NT2/D1 (cell line): ENCODE measurements at regions not wholly inside any gene's neighbourhood (a gene's known extent, or its start where the extent isn't known, plus 50 kb on each side); places are given as distances from the start of the nearest gene placed in this dataset.

Experiments
- DNase-seq: peaks from one replicate; pipeline ENCODE4 v3.0.0-alpha.2; 2011; ENCODE audit warnings: low read depth, low spot score
- H3K27me3 ChIP-seq: 2 replicates; pipeline ENCODE4 v1.6.0; 2011; ENCODE audit warnings: mild to moderate bottlenecking; ENCODE audit not compliant: insufficient read length, insufficient read depth
- H3K36me3 ChIP-seq: 2 replicates; pipeline ENCODE4 v1.6.1; 2011; ENCODE audit warnings: mild to moderate bottlenecking, low read length, mixed read lengths; ENCODE audit not compliant: insufficient read depth, insufficient read length
- H3K4me1 ChIP-seq: 2 replicates; pipeline ENCODE4 v1.5.1; 2011; ENCODE audit not compliant: insufficient read depth, insufficient read length
- H3K4me3 ChIP-seq: 2 replicates; pipeline ENCODE4 v1.5.1; 2011; ENCODE audit warnings: low read depth; ENCODE audit not compliant: insufficient read length
- H3K9ac ChIP-seq: 2 replicates; pipeline ENCODE4 v1.6.0; 2011; ENCODE audit warnings: low read depth; ENCODE audit not compliant: insufficient read length
- H3K9me3 ChIP-seq: 2 replicates; pipeline ENCODE4 v1.5.1; 2011; ENCODE audit warnings: mild to moderate bottlenecking, low read length; ENCODE audit not compliant: insufficient read depth
- SUZ12 ChIP-seq: IDR thresholded peaks from 2 replicates; pipeline ENCODE4 v1.6.1; 2011; ENCODE audit not compliant: insufficient read length, insufficient read depth; ENCODE audit errors: extremely low read depth
- YY1 ChIP-seq: IDR thresholded peaks from 2 replicates; pipeline ENCODE4 v1.6.1; 2011; ENCODE audit not compliant: insufficient read length, insufficient read depth
- ZNF274 ChIP-seq: IDR thresholded peaks from 2 replicates; pipeline ENCODE4 v1.6.1; 2011; ENCODE audit warnings: mild to moderate bottlenecking, low read depth, low read length

- no peak for DNase-seq
- TF ChIP-seq SUZ12 = no peak
- TF ChIP-seq YY1 = no peak
- no peak for TF ChIP-seq ZNF274
- H3K36me3 ChIP-seq = no peaks in the 10 kb centered on the region
Measured at GRCh38 chr2:107086497-107086896, 200.5 kb upstream of the ST6GAL2 start.

DNA sequence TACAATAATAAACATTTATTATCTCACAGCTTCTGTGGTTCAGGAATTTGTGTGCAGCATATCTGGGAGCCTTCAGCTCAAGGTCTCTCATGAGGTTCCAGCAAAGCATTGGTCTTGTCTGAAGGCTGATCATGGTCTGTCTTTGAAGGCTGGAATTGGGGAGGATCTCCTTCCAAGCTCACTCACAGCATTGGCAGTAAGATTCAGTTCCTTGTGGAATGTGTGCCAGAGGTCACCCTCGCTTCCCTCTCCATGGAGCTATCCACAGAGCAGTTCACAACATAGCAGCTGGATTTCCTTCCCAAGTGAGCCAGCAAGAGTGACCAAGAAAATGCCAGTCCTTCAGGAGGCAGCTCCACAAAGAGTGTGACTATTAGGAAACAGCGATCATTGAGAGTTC lies 202.2 kb upstream of the ST6GAL2 start:
- no peaks in the 10 kb centered on the region for H3K36me3 ChIP-seq
- no peak overlapping the region for H3K4me3 ChIP-seq
- no peaks in the 10 kb centered on the region for H3K27me3 ChIP-seq
- TF ChIP-seq YY1 = no peak
- TF ChIP-seq ZNF274 = no peak
- TF ChIP-seq SUZ12 = no peak
- no peaks in the 10 kb centered on the region for H3K9me3 ChIP-seq
- no peak for DNase-seq
- H3K9ac ChIP-seq = no peak overlapping the region
- no peaks in the 10 kb centered on the region for H3K4me1 ChIP-seq

More at GRCh38 chr2:107086497-107086896, 200.5 kb upstream of the ST6GAL2 start:
- no peak overlapping the region for H3K4me3 ChIP-seq
- H3K9me3 ChIP-seq = no peaks in the 10 kb centered on the region
- no peaks in the 10 kb centered on the region for H3K4me1 ChIP-seq
- H3K27me3 ChIP-seq = no peaks in the 10 kb centered on the region
- no peak overlapping the region for H3K9ac ChIP-seq

DNA sequence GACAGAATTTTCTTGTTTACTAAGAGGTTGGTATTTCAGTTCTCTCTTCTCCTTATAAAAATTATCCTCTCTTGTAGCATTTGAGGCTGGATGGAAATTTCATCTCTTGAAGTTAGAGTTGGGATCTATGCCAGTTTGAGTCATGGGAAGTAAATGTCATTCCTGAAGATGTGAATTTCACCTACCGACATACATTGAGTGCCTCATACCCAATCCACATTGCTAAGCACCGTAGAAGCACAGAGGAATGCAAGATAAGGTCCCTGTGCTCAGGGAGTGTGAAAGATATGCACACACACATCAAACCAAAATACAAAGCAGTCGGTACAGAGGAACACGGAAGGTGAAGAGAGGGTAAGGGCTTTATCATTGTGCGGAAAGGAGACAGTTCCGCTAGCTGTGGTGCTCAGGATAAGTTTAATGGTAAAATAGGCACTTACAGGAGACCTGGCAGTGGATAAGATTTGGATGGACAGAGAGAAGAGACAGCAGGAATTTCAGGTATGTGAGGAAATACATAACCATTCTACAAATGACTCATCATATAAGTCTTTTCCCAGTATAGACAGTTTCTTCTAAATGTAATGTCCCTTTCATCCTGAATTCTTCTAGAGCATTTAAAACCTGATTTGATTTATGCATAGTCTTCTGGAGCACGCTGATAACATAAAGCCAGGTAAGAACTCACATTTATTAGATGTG lies 205.3 kb upstream of the ST6GAL2 start:
- no peak for TF ChIP-seq SUZ12
- no peak for TF ChIP-seq YY1
- no peak for TF ChIP-seq ZNF274
- Histone ChIP-seq H3K9ac (no peak overlapping the region), H3K9me3 (no peaks in the 10 kb centered on the region), H3K36me3 (no peaks in the 10 kb centered on the region), H3K4me1 (no peaks in the 10 kb centered on the region), H3K4me3 (no peak overlapping the region), H3K27me3 (no peaks in the 10 kb centered on the region)
- DNase-seq = no peak

- DNase-seq = no peak
- H3K9ac ChIP-seq = no peak overlapping the region
- H3K4me3 ChIP-seq = no peak overlapping the region
- H3K36me3 ChIP-seq = no peaks in the 10 kb centered on the region
- TF ChIP-seq SUZ12 (no peak), YY1 (no peak), ZNF274 (no peak)
- H3K4me1 ChIP-seq = no peaks in the 10 kb centered on the region
- no peaks in the 10 kb centered on the region for H3K9me3 ChIP-seq
- H3K27me3 ChIP-seq = no peaks in the 10 kb centered on the region
Measured at GRCh38 chr2:107093426-107093957, 207.5 kb upstream of the ST6GAL2 start.

DNA sequence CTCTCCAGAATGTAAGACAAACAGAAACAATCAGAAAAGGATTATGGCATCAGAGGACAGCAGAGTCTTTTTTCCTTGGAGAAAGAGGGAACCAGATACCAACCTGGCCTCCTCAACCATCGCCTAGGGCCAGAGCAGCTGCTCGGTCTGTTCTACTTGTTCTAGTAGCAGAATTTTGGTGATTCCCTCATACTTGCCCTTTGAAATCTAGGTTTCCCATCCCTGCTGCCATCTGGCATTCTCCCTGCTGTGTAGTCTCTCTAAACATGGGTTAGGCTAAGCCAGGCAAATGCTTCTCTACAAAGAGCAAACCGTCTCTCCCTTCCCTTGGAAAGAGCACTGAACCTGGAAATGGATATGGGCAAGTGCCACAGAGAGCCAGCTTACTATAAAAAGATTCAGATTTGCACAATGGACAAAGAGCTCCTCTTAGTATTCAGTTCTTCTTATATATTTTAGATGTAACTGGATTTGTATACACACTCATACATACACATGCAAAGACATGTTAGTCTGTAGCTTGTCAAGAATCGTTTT lies 208.6 kb upstream of the ST6GAL2 start:
- Histone ChIP-seq H3K36me3 (no peaks in the 10 kb centered on the region), H3K4me3 (no peak overlapping the region), H3K9me3 (no peaks in the 10 kb centered on the region), H3K27me3 (no peaks in the 10 kb centered on the region), H3K9ac (no peak overlapping the region), H3K4me1 (no peaks in the 10 kb centered on the region)
- DNase-seq = no peak
- TF ChIP-seq SUZ12 = no peak
- TF ChIP-seq ZNF274 = no peak
- no peak for TF ChIP-seq YY1

- Histone ChIP-seq H3K27me3 (no peaks in the 10 kb centered on the region), H3K4me3 (no peak overlapping the region), H3K4me1 (no peaks in the 10 kb centered on the region), H3K9me3 (no peaks in the 10 kb centered on the region), H3K9ac (no peak overlapping the region), H3K36me3 (no peaks in the 10 kb centered on the region)
- DNase-seq = no peak
- TF ChIP-seq ZNF274 (no peak), SUZ12 (no peak)
Measured at GRCh38 chr2:107102176-107102575, 216.2 kb upstream of the ST6GAL2 start.

DNA sequence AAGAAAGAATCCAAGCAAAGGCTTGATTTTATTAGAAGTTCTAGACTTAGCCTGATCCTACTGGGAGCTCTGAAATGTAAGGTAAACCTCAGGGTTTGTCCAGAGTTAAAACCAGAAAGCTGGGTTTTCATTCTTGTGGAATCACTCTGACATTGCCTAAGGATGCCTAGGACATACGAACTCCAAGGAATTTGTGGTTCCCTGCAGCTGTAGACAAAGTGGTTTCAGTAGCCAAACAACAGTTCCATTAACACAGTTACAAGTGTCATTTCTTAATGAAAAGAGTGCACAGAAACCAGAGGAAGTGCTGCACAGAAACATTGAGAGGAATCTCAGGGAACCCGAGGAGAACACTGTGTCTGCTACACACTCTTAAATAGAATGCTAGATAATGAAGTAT lies 221.4 kb upstream of the ST6GAL2 start:
- DNase-seq = no peak
- no peaks in the 10 kb centered on the region for H3K36me3 ChIP-seq
- no peaks in the 10 kb centered on the region for H3K27me3 ChIP-seq
- no peak overlapping the region for H3K4me3 ChIP-seq
- H3K4me1 ChIP-seq = no peaks in the 10 kb centered on the region
- TF ChIP-seq SUZ12 (no peak), ZNF274 (no peak)
- H3K9me3 ChIP-seq = no peaks in the 10 kb centered on the region
- H3K9ac ChIP-seq = no peak overlapping the region
